K562 (cell line): ENCODE measurements at regions not wholly inside any gene's neighbourhood (a gene's known extent, or its start where the extent isn't known, plus 50 kb on each side); places are given as distances from the start of the nearest gene placed in this dataset.

Experiments
- ETV5 ChIP-seq: sonication (generic); formaldehyde crosslinking; IDR thresholded peaks from 2 replicates; pipeline ENCODE4 v1.4.0; 2020; ENCODE audit warnings: low read depth, mild to moderate bottlenecking, missing genetic modification reagents
- KDM5B ChIP-seq: fragments of 200-600 bp; sonication (generic); IDR thresholded peaks from 2 replicates; pipeline ENCODE4 v1.6.1; 2012; ENCODE audit warnings: low read depth, mild to moderate bottlenecking, moderate library complexity, low read length, control low read depth, inconsistent platforms; ENCODE audit not compliant: insufficient replicate concordance
- MYBL2 ChIP-seq, 2 experiments: fragments of 450-650 bp in 1 of 2; sonication (generic) in 1 of 2; formaldehyde crosslinking in 1 of 2; IDR thresholded peaks; 2 replicates each; pipeline versions ENCODE4 v1.6.1 to v1.8.1; 2017 to 2022; ENCODE audit warnings: borderline replicate concordance in 1 of 2, inconsistent platforms in 1 of 2, low read depth in 1 of 2, mild to moderate bottlenecking in 1 of 2, missing genetic modification reagents in 1 of 2, moderate library complexity in 1 of 2
- MYC ChIP-seq, 2 experiments: fragments of 250-450 bp in 1 of 2; sonication (Bioruptor Pico) in 1 of 2; IDR thresholded peaks; 2 replicates each; pipeline versions ENCODE4 v1.5.1 to v1.6.1; 2012 to 2021; ENCODE audit warnings: low read depth in 2 of 2, borderline replicate concordance in 1 of 2, improper control_type of control experiment in 1 of 2, low read length in 1 of 2, mild to moderate bottlenecking in 1 of 2, moderate library complexity in 1 of 2
- NFYB ChIP-seq: IDR thresholded peaks from 2 replicates; pipeline ENCODE4 v1.6.1; 2011; ENCODE audit warnings: mild to moderate bottlenecking, moderate library complexity; ENCODE audit not compliant: insufficient read length; ENCODE audit errors: extremely low read depth
- NRF1 ChIP-seq, 2 experiments: fragments of 450-650 bp; IDR thresholded peaks in 1 of 2; conservative IDR thresholded peaks in 1 of 2; 2 replicates each; pipeline ENCODE4 v1.6.1; 2014; ENCODE audit warnings: mild to moderate bottlenecking in 2 of 2
- TBL1XR1 ChIP-seq, 2 experiments: IDR thresholded peaks; 2 replicates each; pipeline ENCODE4 v1.6.1; 2012; ENCODE audit warnings: improper control_type of control experiment in 2 of 2, low read length in 2 of 2, mild to moderate bottlenecking in 1 of 2
- ZFX ChIP-seq: sonication (generic); formaldehyde crosslinking; IDR thresholded peaks from 2 replicates; pipeline ENCODE4 v1.8.0; 2022; ENCODE audit warnings: mild to moderate bottlenecking, missing genetic modification reagents, moderate library complexity
- ZNF282 ChIP-seq: sonication (generic); formaldehyde crosslinking; IDR thresholded peaks from 2 replicates; pipeline ENCODE4 v1.8.1; 2023; ENCODE audit warnings: missing genetic modification reagents
- ZNF311 ChIP-seq: fragments of 250-450 bp; sonication (Bioruptor Pico); IDR thresholded peaks from 2 replicates; pipeline ENCODE4 v1.4.0; 2020; ENCODE audit warnings: mild to moderate bottlenecking, moderate library complexity
- ZNF444 ChIP-seq: fragments of 250-450 bp; sonication (Bioruptor Pico); IDR thresholded peaks from 2 replicates; pipeline ENCODE4 v1.4.0; 2020; ENCODE audit warnings: mild to moderate bottlenecking, moderate library complexity
- TF ChIP-seq, protein P1 (sequence below), 2 experiments: fragments of 450-650 bp; IDR thresholded peaks; 2 replicates each; pipeline ENCODE4 v1.6.1; 2016; ENCODE audit warnings: mild to moderate bottlenecking in 2 of 2, borderline replicate concordance in 1 of 2, low read depth in 1 of 2, moderate library complexity in 1 of 2
- TF ChIP-seq, protein P2 (sequence below): sonication (generic); formaldehyde crosslinking; IDR thresholded peaks from 2 replicates; pipeline ENCODE4 v1.5.0; 2020; ENCODE audit warnings: missing genetic modification reagents
- TF ChIP-seq, protein P3 (sequence below): sonication (generic); IDR thresholded peaks from 2 replicates; pipeline ENCODE4 v1.6.1; 2016

DNA sequence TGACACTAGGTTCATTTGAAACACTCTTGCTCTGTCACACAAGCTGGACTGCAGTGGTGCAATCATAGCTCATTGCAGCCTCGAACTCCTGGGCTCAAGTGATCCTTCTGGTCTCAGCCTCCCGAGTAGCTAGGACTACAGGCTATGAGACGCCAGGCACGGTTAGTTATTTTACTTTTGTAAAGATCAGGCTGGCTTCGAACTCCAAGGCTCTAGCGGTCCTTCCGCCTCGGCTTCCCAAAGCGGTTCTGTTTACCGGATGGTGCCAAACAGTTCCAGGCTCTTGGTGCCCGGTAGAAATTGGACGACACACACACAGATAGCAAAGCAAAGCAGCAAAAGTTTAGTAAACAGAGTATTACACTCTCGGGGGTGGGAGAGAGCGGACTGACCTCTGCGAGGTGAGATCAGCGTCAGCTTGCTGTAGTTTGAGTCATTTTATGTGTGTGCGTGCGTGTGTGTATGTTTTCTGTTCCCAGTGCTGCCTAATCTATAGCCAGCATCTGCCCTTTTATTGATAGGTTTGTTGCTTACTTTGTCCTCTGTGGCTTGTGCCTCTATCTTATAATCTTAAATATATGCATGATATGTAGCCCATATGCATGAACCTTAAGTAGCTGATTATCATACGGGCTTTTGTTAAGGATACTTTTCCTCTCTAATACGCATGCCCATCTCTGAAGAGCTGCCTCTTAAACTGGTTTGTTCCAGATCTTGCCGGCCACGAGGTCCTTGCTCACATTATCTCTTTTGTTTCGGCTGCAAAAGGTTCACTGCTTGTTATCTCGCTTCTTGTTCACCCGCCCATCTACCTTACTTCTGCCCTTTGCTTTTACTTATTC, 75.2 kb downstream of the OR2B2 start (continued):
- TF ChIP-seq, protein P1, sequence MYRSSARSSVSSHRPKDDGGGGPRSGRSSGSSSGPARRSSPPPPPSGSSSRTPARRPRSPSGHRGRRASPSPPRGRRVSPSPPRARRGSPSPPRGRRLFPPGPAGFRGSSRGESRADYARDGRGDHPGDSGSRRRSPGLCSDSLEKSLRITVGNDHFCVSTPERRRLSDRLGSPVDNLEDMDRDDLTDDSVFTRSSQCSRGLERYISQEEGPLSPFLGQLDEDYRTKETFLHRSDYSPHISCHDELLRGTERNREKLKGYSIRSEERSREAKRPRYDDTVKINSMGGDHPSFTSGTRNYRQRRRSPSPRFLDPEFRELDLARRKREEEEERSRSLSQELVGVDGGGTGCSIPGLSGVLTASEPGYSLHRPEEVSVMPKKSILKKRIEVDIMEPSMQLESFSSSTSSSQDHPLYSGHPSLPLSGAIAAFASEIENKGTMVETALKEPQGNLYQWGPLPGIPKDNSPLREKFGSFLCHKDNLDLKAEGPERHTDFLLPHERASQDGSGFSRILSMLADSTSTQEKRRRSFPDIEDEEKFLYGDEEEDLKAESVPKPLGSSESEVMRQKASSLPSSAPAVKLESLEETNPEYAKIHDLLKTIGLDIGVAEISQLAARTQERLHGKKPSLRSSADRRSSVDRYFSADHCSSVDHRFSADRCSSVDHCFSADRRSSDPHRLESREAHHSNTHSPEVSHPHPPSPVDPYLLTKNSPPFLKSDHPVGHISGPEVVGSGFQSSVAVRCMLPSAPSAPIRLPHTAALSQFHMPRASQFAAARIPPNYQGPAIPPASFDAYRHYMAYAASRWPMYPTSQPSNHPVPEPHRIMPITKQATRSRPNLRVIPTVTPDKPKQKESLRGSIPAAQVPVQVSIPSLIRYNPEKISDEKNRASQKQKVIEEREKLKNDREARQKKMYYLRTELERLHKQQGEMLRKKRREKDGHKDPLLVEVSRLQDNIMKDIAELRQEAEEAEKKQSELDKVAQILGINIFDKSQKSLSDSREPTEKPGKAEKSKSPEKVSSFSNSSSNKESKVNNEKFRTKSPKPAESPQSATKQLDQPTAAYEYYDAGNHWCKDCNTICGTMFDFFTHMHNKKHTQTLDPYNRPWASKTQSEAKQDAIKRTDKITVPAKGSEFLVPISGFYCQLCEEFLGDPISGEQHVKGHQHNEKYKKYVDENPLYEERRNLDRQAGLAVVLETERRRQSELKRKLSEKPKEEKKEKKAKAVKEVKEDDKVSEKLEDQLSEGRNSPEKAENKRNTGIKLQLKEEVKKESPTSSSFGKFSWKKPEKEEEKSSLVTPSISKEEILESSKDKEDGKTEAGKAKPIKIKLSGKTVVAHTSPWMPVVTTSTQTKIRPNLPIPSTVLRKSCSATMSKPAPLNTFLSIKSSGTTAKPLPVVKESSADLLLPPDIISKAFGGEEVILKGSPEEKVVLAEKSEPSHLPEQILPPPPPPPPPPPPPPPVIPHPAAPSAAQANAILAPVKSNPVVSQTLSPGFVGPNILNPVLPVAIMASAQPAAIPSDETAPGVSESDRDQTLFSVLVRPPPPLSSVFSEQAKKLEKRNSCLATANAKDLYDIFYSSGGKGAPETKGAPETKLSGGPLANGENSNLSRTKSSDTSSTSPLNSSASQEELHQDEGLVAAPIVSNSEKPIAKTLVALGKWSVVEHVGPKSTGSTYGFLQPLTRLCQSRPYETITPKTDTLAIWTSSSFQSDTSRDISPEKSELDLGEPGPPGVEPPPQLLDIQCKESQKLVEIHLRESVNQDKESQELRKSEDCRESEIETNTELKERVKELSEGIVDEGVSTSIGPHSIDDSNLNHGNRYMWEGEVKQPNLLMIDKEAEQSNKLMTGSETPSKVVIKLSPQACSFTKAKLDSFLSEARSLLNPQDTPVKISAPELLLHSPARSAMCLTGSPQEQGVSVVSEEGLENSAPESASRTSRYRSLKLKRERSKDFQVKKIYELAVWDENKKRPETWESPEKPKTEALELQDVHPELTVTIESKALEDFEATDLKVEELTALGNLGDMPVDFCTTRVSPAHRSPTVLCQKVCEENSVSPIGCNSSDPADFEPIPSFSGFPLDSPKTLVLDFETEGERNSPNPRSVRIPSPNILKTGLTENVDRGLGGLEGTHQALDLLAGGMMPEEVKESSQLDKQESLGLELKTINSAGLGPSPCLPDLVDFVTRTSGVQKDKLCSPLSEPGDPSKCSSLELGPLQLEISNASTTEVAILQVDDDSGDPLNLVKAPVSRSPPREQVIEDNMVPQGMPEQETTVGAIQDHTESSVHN (IDR thresholded peaks at IDR 0.05; ENCODE audit: borderline replicate concordance in 1 of 2, low read depth in 1 of 2), result 0 out of 4 replicates have a peak, but pooled peaks of 1 of the 2 experiments have one; percentile 42
- TF ChIP-seq, protein P2, sequence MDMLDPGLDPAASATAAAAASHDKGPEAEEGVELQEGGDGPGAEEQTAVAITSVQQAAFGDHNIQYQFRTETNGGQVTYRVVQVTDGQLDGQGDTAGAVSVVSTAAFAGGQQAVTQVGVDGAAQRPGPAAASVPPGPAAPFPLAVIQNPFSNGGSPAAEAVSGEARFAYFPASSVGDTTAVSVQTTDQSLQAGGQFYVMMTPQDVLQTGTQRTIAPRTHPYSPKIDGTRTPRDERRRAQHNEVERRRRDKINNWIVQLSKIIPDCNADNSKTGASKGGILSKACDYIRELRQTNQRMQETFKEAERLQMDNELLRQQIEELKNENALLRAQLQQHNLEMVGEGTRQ (CRISPR knock-in tag), result no peak
- TF ChIP-seq MYC (IDR thresholded peaks at IDR 0.05; ENCODE audit: low read depth, low read length), result peak; percentile 98
- TF ChIP-seq MYC (CRISPR knock-in tag; IDR thresholded peaks at IDR 0.05; ENCODE audit: borderline replicate concordance, low read depth), result peak; percentile 94
- TF ChIP-seq, protein P3, sequence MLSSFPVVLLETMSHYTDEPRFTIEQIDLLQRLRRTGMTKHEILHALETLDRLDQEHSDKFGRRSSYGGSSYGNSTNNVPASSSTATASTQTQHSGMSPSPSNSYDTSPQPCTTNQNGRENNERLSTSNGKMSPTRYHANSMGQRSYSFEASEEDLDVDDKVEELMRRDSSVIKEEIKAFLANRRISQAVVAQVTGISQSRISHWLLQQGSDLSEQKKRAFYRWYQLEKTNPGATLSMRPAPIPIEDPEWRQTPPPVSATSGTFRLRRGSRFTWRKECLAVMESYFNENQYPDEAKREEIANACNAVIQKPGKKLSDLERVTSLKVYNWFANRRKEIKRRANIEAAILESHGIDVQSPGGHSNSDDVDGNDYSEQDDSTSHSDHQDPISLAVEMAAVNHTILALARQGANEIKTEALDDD, result peak; percentile 62; the same call in 1 of the 2 replicates
- peak; percentile 41 to 47; a peak in 2 of 4 replicates for TF ChIP-seq TBL1XR1 (IDR thresholded peaks at IDR 0.05; ENCODE audit: low read length in 2 of 2)
- no peak for TF ChIP-seq NFYB
- no peak for TF ChIP-seq ZNF282 (CRISPR knock-in tag)
- TF ChIP-seq ZFX (CRISPR knock-in tag), result no peak
- peak; percentile 95 to 96 for TF ChIP-seq NRF1 (conservative IDR thresholded peaks at IDR 0.05 in 1 of 2, IDR thresholded peaks at IDR 0.05 in 1 of 2)
- no peak for TF ChIP-seq ZNF311
- TF ChIP-seq ZNF444, result no peak
- TF ChIP-seq MYBL2 (IDR thresholded peaks at IDR 0.05; ENCODE audit: low read depth), result no peak
- TF ChIP-seq MYBL2 (CRISPR knock-in tag; IDR thresholded peaks at IDR 0.05; ENCODE audit: borderline replicate concordance), result no peak
- peak; percentile 87 for TF ChIP-seq KDM5B
- peak; percentile 23; the same call in 1 of the 2 replicates for TF ChIP-seq ETV5 (CRISPR knock-in tag)
